ENCODE measurements at regions not wholly inside any gene's neighbourhood (a gene's known extent, or its start where the extent isn't known, plus 50 kb on each side); places are given as distances from the start of the nearest gene placed in this dataset.
"Not testable (repeated sequence)": the region's sequence is repeated elsewhere in the genome, so short reads cannot be mapped to it uniquely, and the experiment has no call there.

DNA sequence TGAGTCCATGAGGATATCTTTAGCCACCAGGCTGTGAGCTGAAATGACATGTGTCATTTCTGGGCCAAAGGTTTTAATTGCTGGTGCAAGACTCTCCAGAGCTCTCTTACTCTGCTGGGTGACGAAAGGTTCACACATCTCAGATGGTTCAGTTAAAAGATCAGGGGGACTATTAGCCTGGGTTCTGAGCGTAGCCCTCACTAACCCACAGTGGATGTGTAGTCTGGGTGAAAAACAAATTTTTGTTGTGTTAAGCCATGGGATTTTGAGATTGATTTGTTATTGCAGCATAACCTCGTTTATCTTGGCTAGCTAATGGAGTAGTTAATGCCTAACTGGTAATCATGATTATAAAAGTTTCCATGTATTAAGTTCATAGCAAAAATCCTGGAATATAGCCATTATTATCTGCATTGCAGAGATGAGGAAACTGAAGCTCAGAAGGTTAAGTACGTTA lies 251.5 kb downstream of the RMST start:
- DNase-seq, result no peak

DNA sequence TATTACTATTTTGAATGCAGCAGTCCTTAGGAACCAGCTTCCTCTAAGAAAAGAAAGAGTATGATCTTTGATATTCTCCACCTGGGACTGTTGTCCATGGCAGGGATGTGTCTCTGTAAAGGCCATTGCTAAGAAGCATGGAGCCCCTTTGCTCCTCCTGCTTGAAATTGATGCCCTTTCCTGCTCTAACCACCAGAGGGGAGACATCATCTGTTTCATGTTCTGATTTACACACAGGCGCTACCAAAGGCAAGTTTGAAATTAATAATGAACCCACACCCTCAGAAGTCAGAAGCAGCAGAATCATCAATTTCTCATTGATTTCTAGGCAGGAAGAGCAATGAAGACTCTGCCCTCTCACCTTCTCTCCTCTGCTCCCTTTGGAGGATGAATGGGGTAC lies 253.8 kb downstream of the RMST start:
- no peak for DNase-seq

DNA sequence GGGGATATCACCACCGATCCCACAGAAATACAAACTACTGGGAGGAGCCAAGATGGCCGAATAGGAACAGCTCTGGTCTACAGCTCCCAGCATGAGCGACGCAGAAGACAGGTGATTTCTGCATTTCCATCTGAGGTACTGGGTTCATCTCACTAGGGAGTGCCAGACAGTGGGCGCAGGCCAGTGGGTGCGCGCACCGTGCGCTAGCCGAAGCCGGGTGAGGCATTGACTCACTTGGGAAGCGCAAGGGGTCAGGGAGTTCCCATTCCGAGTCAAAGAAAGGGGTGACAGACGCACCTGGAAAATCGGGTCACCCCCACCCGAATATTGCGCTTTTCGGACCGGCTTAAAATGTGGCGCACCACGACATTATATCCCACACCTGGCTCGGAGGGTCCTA lies 261.2 kb downstream of the RMST start:
- DNase-seq, result not testable (repeated sequence)

DNA sequence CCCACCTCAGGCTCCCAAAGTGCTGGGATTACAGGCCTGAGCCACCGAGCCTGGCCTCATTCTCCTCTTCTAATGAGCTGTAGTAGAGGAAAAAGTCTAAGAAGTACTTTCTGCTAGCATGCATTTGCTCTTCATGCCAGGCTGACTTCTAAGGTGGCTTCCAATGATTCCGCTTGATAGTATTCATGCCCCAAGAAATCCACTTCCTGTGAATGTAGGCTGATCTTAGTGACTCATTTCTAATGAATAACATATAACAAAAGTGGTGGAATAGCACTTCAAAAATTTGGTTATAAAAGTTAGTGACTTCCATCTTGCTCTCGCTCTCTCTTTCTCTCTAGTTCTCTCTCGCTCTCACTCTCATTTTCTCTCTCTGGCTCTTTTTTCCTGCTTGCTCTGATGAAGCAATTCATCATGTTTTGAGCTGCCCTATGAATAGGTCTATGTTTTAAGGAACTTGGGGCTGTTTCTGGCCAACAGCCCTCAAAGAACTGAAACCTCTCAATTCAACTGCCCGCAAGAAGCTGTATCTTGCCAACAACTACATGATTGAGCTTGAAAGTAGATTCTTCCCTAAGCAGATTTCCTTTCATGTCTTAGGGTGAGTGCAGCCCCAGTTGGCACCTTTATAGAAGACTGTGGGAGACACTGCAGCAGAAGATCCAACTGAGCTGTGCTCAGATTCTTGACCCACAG lies 282.9 kb downstream of the RMST start:
- no peak for DNase-seq

DNA sequence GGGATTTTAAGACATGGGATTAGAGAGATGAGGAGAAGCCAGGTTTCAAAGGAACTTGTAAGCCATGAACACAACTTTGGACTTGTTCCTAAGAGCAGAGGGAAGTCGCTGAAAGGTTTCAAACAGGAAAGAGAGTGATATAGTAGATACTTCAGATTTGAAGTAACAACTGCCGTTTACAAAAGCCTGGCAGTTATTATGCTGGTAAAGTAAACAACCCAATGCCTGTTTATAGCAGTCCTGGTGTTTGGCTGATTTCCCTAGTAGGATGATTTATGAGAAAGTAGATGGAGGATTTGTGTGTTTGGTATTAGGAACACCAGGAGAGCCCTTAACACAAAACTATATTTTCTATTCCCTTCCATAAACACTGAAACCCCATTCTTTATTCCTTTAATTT lies 285.7 kb downstream of the RMST start:
- peak; percentile 52 for DNase-seq

DNA sequence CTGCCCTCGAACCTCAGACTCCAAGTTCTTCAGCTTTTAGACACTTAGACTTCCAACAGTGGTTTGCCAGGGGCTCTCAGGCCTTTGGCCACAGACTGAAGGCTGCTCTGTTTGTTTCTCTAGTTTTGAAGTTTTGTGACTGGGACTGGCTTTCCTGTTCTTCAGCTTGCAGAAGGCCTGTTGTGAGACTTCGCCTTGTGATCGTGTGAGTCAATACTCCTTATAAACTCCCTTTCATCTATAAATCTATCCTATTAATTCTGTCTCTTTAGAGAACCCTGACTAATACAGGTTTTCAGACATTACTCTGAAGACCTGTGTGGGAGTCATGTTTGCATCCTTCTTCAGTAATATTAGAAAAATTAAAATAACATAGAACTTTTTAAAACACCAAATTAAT lies 289.1 kb downstream of the RMST start:
- no peak for DNase-seq

DNA sequence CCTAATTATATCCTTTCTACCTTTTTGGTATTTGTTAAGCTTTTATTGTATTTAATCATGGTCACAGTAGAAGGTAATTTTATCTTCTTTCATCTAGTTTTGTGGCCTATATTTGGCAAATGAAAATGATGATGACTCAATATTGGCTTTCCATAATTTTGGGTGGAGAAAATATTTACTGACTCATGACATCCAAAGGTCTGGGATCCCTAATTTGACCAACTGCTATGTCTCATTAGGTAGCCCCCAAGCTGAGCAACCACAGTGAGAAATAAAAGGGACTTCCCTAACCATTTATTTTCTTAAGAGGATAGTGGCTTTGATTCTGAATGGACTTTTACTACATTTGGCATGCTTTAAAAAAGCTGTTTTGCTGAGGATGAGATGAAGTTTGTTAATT lies 289.5 kb downstream of the RMST start:
- DNase-seq, result no peak

DNA sequence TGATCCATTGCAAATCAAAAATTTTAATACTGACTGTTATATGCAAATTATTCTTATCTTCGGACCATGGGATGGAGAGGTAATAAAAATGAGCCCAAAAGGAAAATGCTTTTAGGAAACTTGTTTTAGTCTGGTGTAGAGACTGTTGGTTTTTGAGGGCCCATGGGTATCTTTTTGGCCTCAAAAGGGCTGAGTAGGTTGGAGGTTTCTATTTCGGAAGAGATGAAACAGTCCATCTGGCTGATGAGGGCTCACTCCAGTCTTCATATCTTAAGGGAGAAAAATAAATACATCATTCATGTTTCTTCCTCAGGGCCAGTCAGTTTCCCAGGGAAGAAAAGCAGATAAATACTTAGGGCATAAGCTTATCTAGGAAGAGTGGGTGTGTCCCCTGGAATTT lies 290.7 kb downstream of the RMST start:
- no peak for DNase-seq

DNA sequence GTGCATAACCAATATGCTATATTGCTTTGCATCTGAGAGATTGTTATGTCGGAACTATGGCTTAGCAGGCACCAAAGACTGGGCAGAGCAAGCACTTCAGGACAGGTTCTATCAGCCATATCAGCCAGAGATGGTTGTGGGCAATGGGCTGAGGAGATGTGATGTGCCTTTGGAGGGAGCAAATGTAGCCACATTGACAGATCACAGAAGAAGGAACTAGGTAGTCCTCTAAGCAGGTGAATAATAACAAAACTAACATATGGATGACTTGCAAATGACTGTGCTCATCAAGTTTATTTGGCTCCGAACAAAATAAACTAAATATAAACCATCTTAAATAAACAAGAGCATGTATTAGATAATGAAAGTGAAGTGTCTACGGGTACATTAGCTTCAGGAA lies 291.7 kb downstream of the RMST start:
- DNase-seq, result no peak

DNA sequence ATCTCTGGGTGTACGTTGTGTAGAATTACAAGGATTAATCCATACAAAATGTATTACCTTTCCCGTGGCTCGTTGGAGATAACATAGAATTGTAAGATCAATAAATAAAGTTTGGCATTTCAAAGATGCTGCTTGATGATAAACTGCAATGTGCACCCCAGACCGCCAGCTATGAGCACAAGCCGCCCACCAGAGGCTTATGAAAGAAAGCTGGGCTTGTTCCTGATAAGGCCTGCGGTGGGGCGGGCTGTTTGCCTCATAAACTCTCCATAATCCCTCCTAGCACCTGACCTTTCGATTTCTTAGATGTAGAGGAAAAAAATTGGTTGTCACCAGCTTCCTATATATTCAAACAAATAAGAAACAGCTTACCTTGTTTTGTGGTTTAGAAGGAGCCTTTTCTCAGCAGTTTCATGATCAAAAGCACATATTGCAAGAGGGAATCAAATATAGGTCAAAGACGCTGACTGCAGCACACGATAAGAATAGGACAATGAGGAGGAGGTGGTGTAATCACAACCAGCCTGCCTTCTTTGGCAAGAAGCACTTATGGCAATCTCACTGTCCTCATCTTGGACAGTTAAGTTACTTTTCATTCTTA lies 293.6 kb downstream of the RMST start:
- DNase-seq, result no peak

DNA sequence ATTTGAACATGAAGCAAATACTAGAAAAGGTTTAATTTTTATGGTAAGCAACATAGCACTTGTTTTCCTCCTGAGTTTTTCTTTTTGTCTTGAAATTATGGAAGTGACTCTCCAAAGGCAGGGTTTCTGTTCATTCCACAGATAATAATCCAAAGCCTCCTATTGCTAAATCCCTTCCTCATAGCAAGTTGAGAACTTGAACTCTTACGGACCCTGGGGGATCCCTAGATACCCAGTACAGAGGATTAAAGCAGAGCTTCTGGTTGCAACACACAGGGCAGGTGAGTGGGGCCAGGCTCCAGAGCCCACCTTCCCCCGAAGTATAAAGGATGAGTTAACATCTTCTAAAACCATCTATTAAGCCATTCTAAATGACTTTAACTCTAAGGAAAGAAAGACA lies 294.1 kb downstream of the RMST start:
- no peak for DNase-seq

DNA sequence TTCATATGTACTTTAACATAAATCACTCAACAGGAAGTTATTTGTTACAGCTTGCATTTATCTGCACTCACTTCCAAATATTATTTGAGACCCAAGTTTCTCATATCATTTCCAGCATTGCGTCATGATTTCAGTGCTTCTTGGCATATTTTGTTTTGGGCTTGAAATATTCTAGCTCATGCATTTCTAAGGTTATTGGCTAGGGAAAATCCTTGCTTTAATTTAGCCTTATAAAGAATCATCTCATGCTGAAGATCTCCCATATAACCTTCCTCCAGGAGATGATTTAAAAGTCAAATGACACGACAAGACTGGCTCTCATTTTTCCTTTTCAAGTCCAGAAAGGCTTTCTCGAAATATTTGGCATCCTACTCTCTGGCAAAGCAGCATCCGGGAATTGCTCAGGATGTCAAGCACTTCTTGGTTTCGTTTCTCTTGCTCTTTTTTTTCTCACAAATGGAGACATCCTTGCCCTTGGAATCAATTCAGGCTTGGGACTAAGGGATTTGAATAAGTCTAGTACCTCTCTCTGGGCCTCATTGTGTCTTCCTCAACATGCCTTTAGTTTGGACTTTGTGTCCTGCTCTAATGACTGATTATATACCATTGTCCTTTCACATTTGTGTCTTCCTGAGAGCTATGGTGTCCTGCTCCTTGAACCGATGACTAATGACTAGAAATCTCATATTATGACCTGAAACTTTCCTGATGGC lies 295.0 kb downstream of the RMST start:
- DNase-seq, result no peak

DNA sequence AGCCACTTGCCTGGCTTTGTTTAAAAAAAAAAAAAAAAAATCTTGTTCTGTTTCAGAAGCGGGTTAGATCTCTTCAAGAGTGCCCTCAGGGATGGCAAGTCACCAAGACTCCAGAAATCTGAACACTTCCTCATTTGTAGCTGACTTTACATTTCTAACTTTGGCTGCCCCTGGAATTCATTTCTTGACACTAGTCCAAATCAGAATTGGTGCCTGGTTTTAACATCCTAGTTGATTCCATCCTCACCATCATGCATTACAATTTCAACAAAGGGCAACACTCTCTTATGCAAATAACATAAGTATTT lies 295.5 kb downstream of the RMST start:
- DNase-seq, result no peak

DNA sequence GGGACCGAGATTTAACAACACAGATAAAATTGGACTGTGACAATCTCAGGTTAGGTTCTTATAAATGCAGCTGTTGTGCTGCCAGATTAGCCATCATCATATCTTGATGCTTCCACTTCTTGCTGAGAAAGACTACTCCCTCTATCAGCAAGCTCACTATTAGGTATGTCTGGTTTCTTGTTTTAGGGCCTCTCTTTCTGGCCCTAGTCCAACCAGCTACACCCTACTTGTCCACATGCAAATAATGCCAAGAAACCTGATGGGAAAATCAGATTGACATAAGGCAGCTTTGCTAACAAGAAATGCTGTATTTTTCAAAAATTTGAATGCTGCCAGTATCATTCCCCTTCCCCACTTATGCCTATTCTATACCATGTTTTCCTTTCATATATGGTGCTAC lies 296.0 kb downstream of the RMST start:
- no peak for DNase-seq

DNA sequence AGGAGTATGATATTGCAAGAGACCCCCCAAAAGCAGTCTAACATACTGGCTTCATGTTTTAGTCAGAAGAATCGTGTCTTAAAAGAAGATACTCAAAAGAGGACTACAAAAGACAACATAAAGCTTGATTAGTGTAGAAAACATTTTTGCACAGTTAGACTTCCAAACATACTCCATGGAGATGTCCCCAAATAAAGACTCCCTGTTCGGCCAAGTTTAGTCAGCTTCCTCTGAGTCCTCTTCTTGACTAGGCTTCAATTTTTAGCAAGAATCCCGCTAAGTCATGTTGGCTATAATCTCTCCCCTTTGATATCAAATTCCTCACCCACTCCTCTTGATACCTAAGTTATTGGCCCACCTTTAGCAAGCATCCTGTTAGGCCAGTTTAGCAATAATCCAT lies 298.0 kb downstream of the RMST start:
- DNase-seq, result no peak

DNA sequence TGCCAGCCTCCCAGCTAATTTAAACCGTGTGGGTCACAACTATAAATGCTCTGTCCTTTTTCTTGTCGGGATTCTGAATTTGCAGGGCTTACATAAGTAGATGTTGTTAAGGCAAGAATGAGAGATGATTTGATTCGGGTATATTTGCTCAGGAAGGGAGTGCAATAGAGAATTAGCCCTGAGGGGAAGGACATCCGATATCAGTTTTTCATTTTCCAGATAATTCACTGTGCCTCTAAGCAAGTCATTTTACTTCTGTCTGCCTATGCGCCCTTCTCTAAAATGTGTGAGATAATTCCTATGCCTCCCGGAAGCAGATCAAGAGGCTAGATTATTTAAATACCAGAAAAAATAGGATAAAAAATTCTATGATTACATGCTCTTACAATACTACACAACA lies 300.5 kb downstream of the RMST start:
- DNase-seq, result no peak

DNA sequence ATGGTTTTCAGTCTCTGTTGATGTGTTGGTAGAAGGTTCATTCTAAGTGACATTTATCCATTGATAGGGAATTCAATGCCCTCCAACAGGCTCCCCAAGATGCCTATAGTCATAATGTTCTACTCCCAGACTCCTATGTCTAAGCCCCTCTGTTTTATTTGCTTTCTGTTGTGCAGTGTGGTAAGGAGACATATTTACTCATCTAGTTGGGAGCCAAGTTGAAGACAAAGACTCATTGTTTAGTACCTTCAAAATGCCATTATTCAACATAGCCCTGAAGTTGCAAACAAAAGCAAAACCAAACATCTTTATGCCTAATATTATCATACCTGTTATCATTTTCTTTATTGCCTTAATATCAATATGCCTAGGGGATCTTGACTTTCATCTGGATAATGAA lies 302.1 kb downstream of the RMST start:
- DNase-seq, result no peak

DNA sequence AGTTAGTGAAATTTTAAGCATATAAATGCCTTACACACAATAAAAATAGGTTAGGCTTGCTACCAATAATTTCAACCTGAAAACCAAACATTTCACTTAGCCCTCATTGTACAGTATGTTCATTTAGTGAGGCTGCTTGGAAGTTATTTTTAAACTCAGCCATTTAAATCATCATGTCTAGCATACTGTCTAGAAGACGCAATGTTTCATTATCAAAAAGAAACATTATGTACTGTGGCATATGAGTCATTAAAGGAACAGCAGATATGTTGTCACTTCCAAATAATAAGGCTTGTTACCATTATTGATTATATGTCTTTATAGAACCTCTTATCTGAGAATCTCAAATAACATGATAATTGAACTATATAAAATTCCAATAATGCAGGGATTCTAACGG lies 304.7 kb downstream of the RMST start:
- no peak for DNase-seq

DNA sequence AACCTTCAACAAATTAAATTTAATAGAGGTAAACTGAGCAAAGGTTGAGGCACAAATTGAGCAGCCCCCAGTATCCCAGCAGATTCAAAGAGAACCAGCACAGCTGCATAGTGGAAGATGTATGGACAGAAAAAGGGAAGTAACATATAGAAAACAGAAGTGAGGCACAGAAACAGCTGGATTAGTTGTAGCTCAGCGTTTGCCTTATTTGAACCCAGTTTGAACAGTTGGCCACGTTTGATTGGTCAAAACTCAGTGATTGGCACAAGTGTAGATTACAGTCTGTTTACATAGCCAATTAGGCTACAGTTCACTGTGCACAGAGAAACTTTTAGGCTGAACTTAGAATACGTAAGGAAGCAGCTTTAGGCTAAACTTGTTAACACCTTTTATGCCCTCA lies 315.5 kb downstream of the RMST start:
- no peak for DNase-seq

DNA sequence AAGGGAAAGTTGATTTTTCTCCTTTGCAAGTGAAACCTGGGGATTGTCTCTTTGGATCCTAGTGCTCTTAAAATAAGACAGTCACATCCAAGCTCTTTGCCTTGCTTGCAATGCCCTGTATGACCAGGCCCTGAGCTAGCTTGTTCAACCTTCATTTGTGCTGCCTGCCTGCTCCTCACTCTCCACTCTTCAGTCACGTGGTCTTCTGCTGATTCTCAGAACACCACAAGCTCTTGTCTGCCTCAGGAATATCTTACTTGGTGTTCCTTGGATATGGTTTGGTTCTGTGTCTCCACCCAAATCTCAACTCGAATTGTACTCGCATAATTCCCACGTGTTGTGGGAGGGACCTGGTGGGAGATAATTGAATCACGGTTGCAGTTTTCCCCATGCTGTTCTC lies 318.7 kb downstream of the RMST start:
- no peak for DNase-seq

DNA sequence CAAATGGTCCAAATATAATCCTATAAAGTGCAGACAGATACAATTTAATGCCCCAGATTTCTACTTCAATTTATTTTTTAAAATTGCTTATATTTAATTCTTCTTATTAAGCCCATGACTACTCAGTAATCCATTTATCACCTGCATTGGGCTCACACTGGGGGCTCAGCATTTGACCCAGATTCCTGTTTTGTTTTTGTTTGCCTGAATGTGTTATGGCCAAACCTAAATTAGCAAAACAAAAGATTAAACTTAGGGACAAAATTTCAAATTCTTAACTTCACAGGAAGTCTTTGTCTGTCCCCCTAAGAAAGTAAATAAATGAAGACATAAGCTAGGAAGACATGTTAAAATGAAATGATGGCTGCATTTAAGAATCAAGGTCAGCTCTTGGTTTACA lies 322.3 kb downstream of the RMST start:
- DNase-seq, result no peak

DNA sequence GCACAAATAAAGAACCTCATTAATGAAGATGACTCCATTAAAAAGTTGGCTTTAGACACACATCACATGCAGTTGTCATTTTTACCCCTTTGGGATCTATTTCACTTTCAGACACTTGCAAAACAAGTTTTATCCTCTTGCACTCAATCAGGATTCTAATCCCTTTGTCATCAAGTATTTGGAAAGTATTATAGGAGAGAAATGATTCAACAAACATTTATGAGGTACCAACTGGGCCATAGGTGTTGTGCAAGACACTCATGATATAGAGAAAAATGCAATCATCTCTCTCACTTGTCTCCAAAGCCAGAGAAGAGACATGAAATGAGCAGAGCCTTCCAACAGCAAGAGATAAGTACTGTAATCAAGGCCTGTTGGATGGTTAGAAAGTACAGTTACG lies 327.7 kb downstream of the RMST start:
- no peak for DNase-seq

DNA sequence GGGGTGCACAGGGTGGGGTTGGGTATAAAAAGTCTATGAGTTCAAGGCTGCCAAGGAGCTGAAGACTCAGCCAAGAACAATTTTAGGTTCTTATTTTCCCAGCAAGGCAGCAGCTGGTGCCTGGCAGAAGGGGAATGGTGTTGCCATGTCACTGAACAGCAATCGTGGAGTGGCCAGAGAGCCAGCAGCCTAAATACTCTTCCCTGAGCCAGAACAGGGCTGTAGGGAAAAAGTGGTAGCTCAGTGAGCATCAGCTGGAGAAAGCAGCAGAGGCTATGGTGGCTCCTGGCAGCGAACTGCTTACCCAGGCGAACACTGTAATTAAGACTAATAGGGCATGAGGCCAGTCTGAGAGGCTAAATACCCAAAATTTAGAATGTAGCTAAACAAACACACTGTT lies 334.9 kb downstream of the RMST start:
- DNase-seq, result no peak

DNA sequence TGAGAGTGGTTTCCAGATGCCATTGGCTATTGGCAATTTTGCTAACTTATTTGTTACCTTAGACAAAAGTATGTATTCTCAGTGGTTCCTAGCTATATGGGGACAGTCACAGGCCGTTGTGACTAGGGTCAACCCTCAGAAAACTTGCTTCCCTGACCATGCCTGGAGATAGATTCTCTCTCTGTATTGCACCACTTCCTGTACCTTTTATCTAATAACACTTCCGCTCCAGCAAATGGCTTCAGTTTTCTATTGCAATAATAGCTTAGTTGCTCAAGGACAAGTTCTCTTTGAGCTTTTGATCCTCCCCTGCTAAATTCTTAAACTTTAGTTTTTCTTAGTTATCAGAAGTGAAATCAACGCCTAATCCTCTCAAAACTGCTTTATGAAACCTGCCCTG lies 338.0 kb downstream of the RMST start:
- no peak for DNase-seq
